ENCODE measurements at regions not wholly inside any gene's neighbourhood (a gene's known extent, or its start where the extent isn't known, plus 50 kb on each side); places are given as distances from the start of the nearest gene placed in this dataset.

GRCh38 chr1:243902100-243902499, 52.1 kb upstream of the AKT3 start:
- peaks cover 0 to 19% (median 5%) of the 10 kb centered on the region in 7 donors for H3K27me3 ChIP-seq
- no peak for DNase-seq
- WGBS, 2 donors: 58 to 69% methylated on average over 2 of the region's 2 CpGs
- no peak overlapping the region for H3K4me3 ChIP-seq
- H3K27ac ChIP-seq: no peak overlapping the region
- no peaks in the 10 kb centered on the region for H3K9me3 ChIP-seq
- intact Hi-C loops (cut with DNase I): no loop called here
- no peaks in the 10 kb centered on the region for H3K36me3 ChIP-seq
- TF ChIP-seq CTCF (IDR thresholded peaks at IDR 0.05): no peak
- no peak for ATAC-seq
- H3K4me1 ChIP-seq: no peaks in the 10 kb centered on the region

Measured in heart right ventricle (tissue), 16 donors.